Natural killer cell (primary cell): ENCODE measurements at regions not wholly inside any gene's neighbourhood (a gene's known extent, or its start where the extent isn't known, plus 50 kb on each side); places are given as distances from the start of the nearest gene placed in this dataset.

ENCODE experiments used
- ATAC-seq, 3 donors: fragments of 150-1000 bp in 2 of 3; fragments of 200-7000 bp in 1 of 3; cut with Tn5 transposase; 1 replicate in 1 of 3; 2 replicates in 2 of 3; pipeline ENCODE4 v1.10.0; 2021; ENCODE audit warnings: mild to moderate bottlenecking in 2 of 3, moderate library complexity in 2 of 3
- DNase-seq, 2 donors: peaks; one replicate each; pipeline versions ENCODE4 v3.0.0 to v3.0.0-alpha.2; 2013 to 2021; ENCODE audit warnings: mixed read lengths in 1 of 2
- H3K27ac ChIP-seq: one replicate; pipeline ENCODE4 v1.5.1; 2013; ENCODE audit warnings: mild to moderate bottlenecking, low read length
- H3K27me3 ChIP-seq: one replicate; pipeline ENCODE4 v1.6.1; 2013; ENCODE audit warnings: low read length; ENCODE audit not compliant: control insufficient read depth, insufficient read depth
- H3K36me3 ChIP-seq: one replicate; pipeline ENCODE4 v1.6.1; 2013; ENCODE audit warnings: low read length; ENCODE audit not compliant: control insufficient read depth, insufficient read depth
- H3K4me1 ChIP-seq: one replicate; pipeline ENCODE4 v1.6.1; 2013; ENCODE audit warnings: low read length; ENCODE audit not compliant: control insufficient read depth, insufficient read depth
- H3K4me3 ChIP-seq: one replicate; pipeline ENCODE4 v1.5.1; 2013; ENCODE audit warnings: low read length
- H3K9me3 ChIP-seq: one replicate; pipeline ENCODE4 v1.6.1; 2013; ENCODE audit warnings: low read length; ENCODE audit not compliant: control insufficient read depth, insufficient read depth
- H3K27ac Mint-ChIP-seq, 2 donors: one replicate each; pipeline ENCODE4 v1.8.0; 2022; ENCODE audit warnings: mild to moderate bottlenecking in 2 of 2, mixed read lengths in 2 of 2, moderate library complexity in 1 of 2
- H3K27me3 Mint-ChIP-seq, 2 donors: one replicate each; pipeline ENCODE4 v1.8.0; 2022; ENCODE audit warnings: low read depth in 2 of 2, mixed read lengths in 2 of 2
- H3K36me3 Mint-ChIP-seq: one replicate; pipeline ENCODE4 v1.8.0; 2022; ENCODE audit warnings: mixed read lengths
- H3K4me1 Mint-ChIP-seq, 2 donors: one replicate each; pipeline ENCODE4 v1.8.0; 2022; ENCODE audit warnings: mixed read lengths in 2 of 2
- H3K4me3 Mint-ChIP-seq: one replicate; pipeline ENCODE4 v1.8.0; 2022; ENCODE audit warnings: mild to moderate bottlenecking, moderate library complexity, mixed read lengths
- H3K9me3 Mint-ChIP-seq, 2 donors: one replicate each; pipeline ENCODE4 v1.8.0; 2022; ENCODE audit warnings: mixed read lengths in 2 of 2
- CTCF ChIP-seq: fragments of 200-600 bp; IDR thresholded peaks from one replicate; pipeline ENCODE4 v1.8.0; 2022; ENCODE audit warnings: antibody characterized with exemption
- WGBS: methylation state at CpG from one replicate; pipeline ENCODE4 v1.1.7; 2013; ENCODE audit warnings: missing lambda C conversion rate; ENCODE audit not compliant: insufficient coverage; 5-methylcytosine and 5-hydroxymethylcytosine counted together
- intact Hi-C: fragments of 100-400 bp; cut with micrococcal nuclease; formaldehyde crosslinking; loops from one replicate; pipeline ENCODE4 v1.14.2; 2022

DNA sequence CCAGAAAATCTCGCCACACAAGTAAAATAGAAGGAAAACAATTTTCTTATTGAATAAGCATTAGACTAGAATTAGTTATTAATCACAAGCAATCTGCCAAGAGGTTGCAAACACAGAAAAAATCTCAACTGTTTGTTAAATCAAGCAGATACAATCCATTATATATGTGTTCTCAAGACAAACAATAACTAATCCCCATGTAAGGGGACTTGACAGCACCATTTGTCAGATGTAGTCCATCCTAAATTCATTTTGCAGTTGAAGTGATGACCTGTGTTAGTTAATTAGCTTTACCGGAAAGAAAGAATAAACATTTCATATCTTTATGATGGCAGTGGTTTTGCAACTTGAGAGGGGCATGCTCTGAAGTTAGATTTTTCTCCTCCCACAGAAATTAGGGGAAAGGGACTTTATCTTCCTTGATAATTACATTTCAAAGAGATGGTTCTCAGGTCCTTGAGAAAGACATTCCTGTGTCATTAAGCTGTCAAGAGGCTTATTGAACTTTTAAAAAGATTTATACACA lies 1588.0 kb downstream of the GRIK2 start:
- Histone ChIP-seq H3K9me3 (no peaks in the 10 kb centered on the region), H3K27me3 (no peaks in the 10 kb centered on the region), H3K4me1 (no peaks in the 10 kb centered on the region), H3K36me3 (no peaks in the 10 kb centered on the region), H3K4me3 (no peak overlapping the region), H3K27ac (no peak overlapping the region)
- Mint-ChIP-seq H3K36me3 (no peaks in the 10 kb centered on the region), H3K4me3 (no peak overlapping the region), H3K9me3 (peaks cover 17 to 20% of the 10 kb centered on the region in 2 donors), H3K27me3 (no peaks in the 10 kb centered on the region), H3K4me1 (no peaks in the 10 kb centered on the region), H3K27ac (no peak overlapping the region)
- DNase-seq: no peak
- intact Hi-C loops: no loop called here
- no peak for ATAC-seq
- no peak for TF ChIP-seq CTCF
- 20% methylated on average over 1 of the region's 2 CpGs for WGBS

DNA sequence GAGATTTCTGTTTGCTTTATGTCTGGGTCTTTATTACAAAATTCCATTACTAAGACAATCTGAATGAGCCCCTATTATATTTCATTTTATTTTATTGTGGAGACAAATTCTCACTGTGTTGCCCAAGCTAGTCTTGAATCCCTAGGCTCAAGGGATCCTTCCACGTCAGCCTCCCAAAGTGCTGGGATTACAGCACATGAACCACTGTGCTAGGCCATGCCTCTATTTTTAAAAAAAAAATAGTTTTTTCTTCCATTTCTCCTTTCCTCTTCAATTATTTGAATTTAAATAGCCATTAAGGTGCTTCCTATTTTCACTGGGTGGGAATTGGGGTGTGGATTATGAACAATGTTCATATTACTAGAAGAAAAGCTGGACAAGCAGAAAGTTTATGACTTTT lies 1587.4 kb downstream of the GRIK2 start:
- Histone ChIP-seq H3K4me3 (no peak overlapping the region), H3K4me1 (no peaks in the 10 kb centered on the region), H3K27ac (no peak overlapping the region), H3K36me3 (no peaks in the 10 kb centered on the region), H3K27me3 (no peaks in the 10 kb centered on the region), H3K9me3 (no peaks in the 10 kb centered on the region)
- no peaks in the 10 kb centered on the region for H3K27me3 Mint-ChIP-seq
- H3K27ac Mint-ChIP-seq: no peak overlapping the region
- peaks cover 22 to 24% of the 10 kb centered on the region in 2 donors for H3K9me3 Mint-ChIP-seq
- 79% methylated on average over 1 of the region's 1 CpG for WGBS
- no peak for TF ChIP-seq CTCF
- ATAC-seq (no peak), DNase-seq (no peak)
- no peaks in the 10 kb centered on the region for H3K4me1 Mint-ChIP-seq
- intact Hi-C loops: no loop called here
- H3K36me3 Mint-ChIP-seq: no peaks in the 10 kb centered on the region
- no peak overlapping the region for H3K4me3 Mint-ChIP-seq

DNA sequence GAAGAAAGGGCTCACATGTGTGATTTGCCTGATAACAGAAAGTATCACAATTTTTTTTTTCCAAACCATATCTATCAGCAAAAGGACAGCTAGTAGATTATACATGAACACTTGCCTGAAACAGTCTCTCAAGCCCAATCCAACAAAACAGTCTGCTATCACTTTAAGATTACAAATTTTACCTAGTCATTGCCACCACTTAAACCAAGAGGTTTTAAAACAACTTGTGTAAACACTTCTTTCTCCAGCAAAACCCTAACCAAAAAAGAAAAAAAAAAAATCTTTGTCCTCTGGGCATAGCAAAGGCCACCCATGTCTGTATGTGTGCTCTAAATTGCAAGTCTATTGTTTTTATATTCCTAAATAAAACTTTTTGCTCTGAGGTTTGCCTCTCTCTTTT lies 1568.4 kb downstream of the GRIK2 start:
- peaks cover 12 to 20% of the 10 kb centered on the region in 2 donors for H3K9me3 Mint-ChIP-seq
- no peak overlapping the region for H3K4me3 ChIP-seq
- H3K9me3 ChIP-seq: no peaks in the 10 kb centered on the region
- intact Hi-C loops: no loop called here
- H3K36me3 ChIP-seq: no peaks in the 10 kb centered on the region
- no peaks in the 10 kb centered on the region for H3K4me1 Mint-ChIP-seq
- H3K27me3 ChIP-seq: no peaks in the 10 kb centered on the region
- DNase-seq (no peak), ATAC-seq (no peak)
- no peak for TF ChIP-seq CTCF
- H3K4me3 Mint-ChIP-seq: no peak overlapping the region
- H3K27ac ChIP-seq: no peak overlapping the region
- no peaks in the 10 kb centered on the region for H3K4me1 ChIP-seq
- no peak overlapping the region for H3K27ac Mint-ChIP-seq
- H3K27me3 Mint-ChIP-seq: no peaks in the 10 kb centered on the region
- H3K36me3 Mint-ChIP-seq: no peaks in the 10 kb centered on the region

DNA sequence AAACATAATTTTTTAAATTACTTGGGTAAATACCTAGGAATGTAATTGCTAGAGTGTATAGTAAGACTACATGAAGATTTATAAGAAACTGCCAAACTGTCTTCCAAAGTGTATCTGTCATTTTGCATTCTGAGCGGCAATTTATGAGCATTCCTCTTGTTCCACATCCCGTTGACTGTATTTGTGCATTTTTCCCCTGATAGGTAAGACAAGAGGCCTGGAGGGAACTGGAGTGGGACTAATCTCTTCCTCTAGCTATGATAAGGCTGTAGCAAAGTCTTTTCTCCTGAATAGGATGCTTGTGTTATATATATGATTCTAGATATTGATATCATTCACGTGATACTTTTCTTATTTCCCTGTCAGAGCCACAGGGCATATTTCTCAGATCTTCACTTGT lies 1557.5 kb downstream of the GRIK2 start:
- Histone ChIP-seq H3K36me3 (no peaks in the 10 kb centered on the region), H3K27me3 (no peaks in the 10 kb centered on the region), H3K9me3 (no peaks in the 10 kb centered on the region), H3K4me3 (no peak overlapping the region), H3K4me1 (no peaks in the 10 kb centered on the region), H3K27ac (no peak overlapping the region)
- H3K4me3 Mint-ChIP-seq: no peak overlapping the region
- no peaks in the 10 kb centered on the region for H3K4me1 Mint-ChIP-seq
- H3K9me3 Mint-ChIP-seq: peaks cover 13 to 29% of the 10 kb centered on the region in 2 donors
- intact Hi-C loops: no loop called here
- TF ChIP-seq CTCF: no peak
- 62% methylated on average over 3 of the region's 3 CpGs for WGBS
- DNase-seq (no peak), ATAC-seq (no peak)
- no peak overlapping the region for H3K27ac Mint-ChIP-seq
- H3K27me3 Mint-ChIP-seq: no peaks in the 10 kb centered on the region
- no peaks in the 10 kb centered on the region for H3K36me3 Mint-ChIP-seq
